ENCODE measurements at regions not wholly inside any gene's neighbourhood (a gene's known extent, or its start where the extent isn't known, plus 50 kb on each side); places are given as distances from the start of the nearest gene placed in this dataset.
"Not testable (repeated sequence)": the region's sequence is repeated elsewhere in the genome, so short reads cannot be mapped to it uniquely, and the experiment has no call there.

DNA sequence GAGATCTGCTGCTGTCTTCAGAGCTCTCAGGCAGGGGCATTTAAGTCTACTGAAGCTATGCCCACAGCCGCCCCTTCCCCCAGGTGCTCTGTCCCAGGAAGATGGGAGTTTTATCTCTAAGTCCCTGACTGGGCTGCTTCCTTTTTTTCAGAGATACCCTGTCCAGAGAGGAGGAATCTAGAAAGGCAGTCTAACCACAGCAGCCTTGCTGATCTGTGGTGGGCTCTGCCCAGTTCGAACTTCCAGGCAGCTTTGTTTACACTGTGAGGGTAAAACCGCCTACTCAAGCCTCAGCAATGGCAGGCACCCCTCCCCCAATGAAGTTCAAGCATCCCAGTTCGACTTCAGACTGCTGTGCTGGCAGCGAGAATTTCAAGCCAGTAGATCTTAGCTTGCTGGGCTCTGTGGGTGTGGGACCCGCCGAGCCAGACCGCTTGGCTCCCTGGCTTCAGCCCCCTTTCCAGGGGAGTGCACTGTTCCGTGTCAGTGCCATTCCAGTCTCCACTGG lies 1639.9 kb upstream of the ADGRL3 start:
- TF ChIP-seq, protein P1, sequence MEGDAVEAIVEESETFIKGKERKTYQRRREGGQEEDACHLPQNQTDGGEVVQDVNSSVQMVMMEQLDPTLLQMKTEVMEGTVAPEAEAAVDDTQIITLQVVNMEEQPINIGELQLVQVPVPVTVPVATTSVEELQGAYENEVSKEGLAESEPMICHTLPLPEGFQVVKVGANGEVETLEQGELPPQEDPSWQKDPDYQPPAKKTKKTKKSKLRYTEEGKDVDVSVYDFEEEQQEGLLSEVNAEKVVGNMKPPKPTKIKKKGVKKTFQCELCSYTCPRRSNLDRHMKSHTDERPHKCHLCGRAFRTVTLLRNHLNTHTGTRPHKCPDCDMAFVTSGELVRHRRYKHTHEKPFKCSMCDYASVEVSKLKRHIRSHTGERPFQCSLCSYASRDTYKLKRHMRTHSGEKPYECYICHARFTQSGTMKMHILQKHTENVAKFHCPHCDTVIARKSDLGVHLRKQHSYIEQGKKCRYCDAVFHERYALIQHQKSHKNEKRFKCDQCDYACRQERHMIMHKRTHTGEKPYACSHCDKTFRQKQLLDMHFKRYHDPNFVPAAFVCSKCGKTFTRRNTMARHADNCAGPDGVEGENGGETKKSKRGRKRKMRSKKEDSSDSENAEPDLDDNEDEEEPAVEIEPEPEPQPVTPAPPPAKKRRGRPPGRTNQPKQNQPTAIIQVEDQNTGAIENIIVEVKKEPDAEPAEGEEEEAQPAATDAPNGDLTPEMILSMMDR (conservative IDR thresholded peaks at IDR 0.05; ENCODE audit: low read length): not testable (repeated sequence)
- not testable (repeated sequence) for TF ChIP-seq EZH2phosphoT487 (IDR thresholded peaks at IDR 0.05; ENCODE audit: borderline replicate concordance)
